HG03520 (cell line): ENCODE measurements at regions not wholly inside any gene's neighbourhood (a gene's known extent, or its start where the extent isn't known, plus 50 kb on each side); places are given as distances from the start of the nearest gene placed in this dataset.

Source experiments
- ATAC-seq: cut with Tn5 transposase; IDR thresholded peaks from one replicate; pipeline ENCODE4 v1.9.1; 2021; ENCODE audit warnings: mild to moderate bottlenecking, moderate library complexity; ENCODE audit not compliant: unreplicated experiment

- no peak for ATAC-seq
These were observed 1058.6 kb downstream of the TRHDE start for GRCh38 chr12:73330584-73331351.

GRCh38 chr12:73341559-73342247, 1069.5 kb downstream of the TRHDE start:
- ATAC-seq = no peak

- no peak for ATAC-seq
These were observed 1070.6 kb downstream of the TRHDE start for GRCh38 chr12:73342733-73343132.

- no peak for ATAC-seq
These were observed 1080.7 kb downstream of the TRHDE start for GRCh38 chr12:73352826-73353225.

- no peak for ATAC-seq
These were observed 1089.1 kb downstream of the TRHDE start for GRCh38 chr12:73361156-73361863.

GRCh38 chr12:73361864-73362230, 1089.7 kb downstream of the TRHDE start:
- no peak for ATAC-seq

- no peak for ATAC-seq
These were observed 1090.5 kb downstream of the TRHDE start for GRCh38 chr12:73362666-73363065.

- no peak for ATAC-seq
These were observed 1100.7 kb downstream of the TRHDE start for GRCh38 chr12:73372856-73373255.

GRCh38 chr12:73374360-73374759, 1102.2 kb downstream of the TRHDE start:
- no peak for ATAC-seq

- ATAC-seq = no peak
These were observed 1111.5 kb downstream of the TRHDE start for GRCh38 chr12:73383584-73384222.

GRCh38 chr12:73384592-73384991, 1112.4 kb downstream of the TRHDE start:
- ATAC-seq = no peak

- no peak for ATAC-seq
These were observed 1118.1 kb downstream of the TRHDE start for GRCh38 chr12:73390261-73390660.

- ATAC-seq = no peak
These were observed 1124.6 kb upstream of the ATXN7L3B start for GRCh38 chr12:73413051-73413450.

- ATAC-seq = no peak
These were observed 1123.7 kb upstream of the ATXN7L3B start for GRCh38 chr12:73413974-73414373.

- ATAC-seq = no peak
These were observed 1122.7 kb upstream of the ATXN7L3B start for GRCh38 chr12:73414926-73415325.

GRCh38 chr12:73418541-73418940, 1119.1 kb upstream of the ATXN7L3B start:
- ATAC-seq = no peak

- ATAC-seq = no peak
These were observed 1115.8 kb upstream of the ATXN7L3B start for GRCh38 chr12:73421832-73422231.

- no peak for ATAC-seq
These were observed 1113.2 kb upstream of the ATXN7L3B start for GRCh38 chr12:73424484-73424883.

GRCh38 chr12:73445658-73446324, 1091.8 kb upstream of the ATXN7L3B start:
- ATAC-seq = peak; percentile 78

GRCh38 chr12:73452672-73453469, 1084.8 kb upstream of the ATXN7L3B start:
- no peak for ATAC-seq
